Large intestine (tissue), 3 donors: ENCODE measurements at regions not wholly inside any gene's neighbourhood (a gene's known extent, or its start where the extent isn't known, plus 50 kb on each side); places are given as distances from the start of the nearest gene placed in this dataset.

Experiments used
- DNase-seq, 2 donors: peaks; one replicate each; pipeline versions ENCODE4 v3.0.0 to v3.0.0-alpha.2; 2013
- H3K27ac ChIP-seq: one replicate; pipeline ENCODE4 v1.5.1; 2013; ENCODE audit warnings: low read length
- H3K27me3 ChIP-seq: 2 replicates; pipeline ENCODE4 v1.6.1; 2013; ENCODE audit warnings: low read length; ENCODE audit not compliant: control insufficient read depth, insufficient read depth
- H3K36me3 ChIP-seq: 2 replicates; pipeline ENCODE4 v1.6.1; 2013; ENCODE audit warnings: low read length; ENCODE audit not compliant: control insufficient read depth, insufficient read depth
- H3K4me1 ChIP-seq: one replicate; pipeline ENCODE4 v1.6.1; 2013; ENCODE audit warnings: low read length; ENCODE audit not compliant: control insufficient read depth, insufficient read depth
- H3K4me3 ChIP-seq: one replicate; pipeline ENCODE4 v1.5.1; 2013; ENCODE audit warnings: low read length
- H3K9me3 ChIP-seq: one replicate; pipeline ENCODE4 v1.6.1; 2013; ENCODE audit warnings: mild to moderate bottlenecking, low read depth, low read length, moderate library complexity; ENCODE audit not compliant: control insufficient read depth
- WGBS: methylation state at CpG from one replicate; pipeline ENCODE4 v1.1.5; 2013; ENCODE audit warnings: low lambda C conversion rate; ENCODE audit not compliant: insufficient coverage; 5-methylcytosine and 5-hydroxymethylcytosine counted together

DNA sequence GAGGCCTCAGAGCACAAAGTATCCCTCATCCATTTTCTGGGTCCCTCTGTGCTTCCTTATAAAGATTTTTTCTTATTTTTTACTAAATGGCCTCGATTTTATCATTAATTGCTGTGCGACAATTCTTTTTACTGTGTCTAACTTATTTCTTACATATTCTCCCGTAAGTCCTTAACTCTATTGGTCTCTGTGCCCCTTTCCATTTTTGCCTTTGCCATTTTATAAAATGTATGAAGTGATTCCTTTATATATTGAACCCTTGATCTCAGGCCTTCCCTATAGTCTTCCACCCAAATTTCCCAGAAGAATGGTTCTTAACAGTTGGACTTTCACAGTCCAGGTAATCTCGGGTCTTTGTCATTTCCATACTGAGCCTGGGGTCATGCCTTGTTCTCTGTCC lies 55.0 kb upstream of the ESRRB start:
- H3K36me3 ChIP-seq = no peaks in the 10 kb centered on the region
- no peaks in the 10 kb centered on the region for H3K4me1 ChIP-seq
- WGBS = 86% methylated on average over 3 of the region's 4 CpGs
- no peak overlapping the region for H3K4me3 ChIP-seq
- no peak overlapping the region for H3K27ac ChIP-seq
- no peaks in the 10 kb centered on the region for H3K9me3 ChIP-seq
- no peak for DNase-seq
- peaks cover 10% of the 10 kb centered on the region for H3K27me3 ChIP-seq

DNA sequence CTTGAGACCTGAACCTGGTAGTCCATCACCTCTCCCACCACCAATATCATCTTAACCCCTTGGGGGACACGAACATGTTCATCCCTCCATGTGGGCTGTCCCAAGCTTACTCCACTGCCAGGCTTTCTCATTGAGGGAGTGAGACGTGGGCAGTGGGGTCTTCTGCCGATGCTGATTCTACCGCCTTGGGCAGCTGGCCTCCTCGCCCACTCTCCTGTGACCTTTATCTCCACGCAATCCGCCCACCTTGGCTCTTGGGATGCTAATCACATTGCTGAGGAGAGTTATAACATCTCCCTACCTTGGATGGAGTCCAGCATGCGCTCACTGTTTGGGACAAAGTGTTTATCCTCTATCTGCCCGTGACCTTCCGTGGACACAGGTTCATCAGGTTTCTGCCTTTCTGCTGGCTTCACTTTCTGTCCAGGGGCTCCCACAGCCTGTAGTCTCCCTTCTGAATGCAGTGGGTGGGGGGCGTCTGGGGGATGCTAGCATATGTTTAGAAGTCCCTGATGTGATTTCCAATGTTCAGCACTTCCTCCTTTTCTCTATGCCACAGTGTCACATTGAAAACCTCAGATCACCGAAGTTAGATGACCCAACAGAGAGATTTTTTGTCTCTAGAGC lies 53.2 kb upstream of the ESRRB start:
- no peaks in the 10 kb centered on the region for H3K9me3 ChIP-seq
- 86% methylated on average over 1 of the region's 12 CpGs for WGBS
- no peaks in the 10 kb centered on the region for H3K36me3 ChIP-seq
- no peak for DNase-seq
- H3K27me3 ChIP-seq = peaks cover 8% of the 10 kb centered on the region
- H3K27ac ChIP-seq = no peak overlapping the region
- H3K4me1 ChIP-seq = no peaks in the 10 kb centered on the region
- no peak overlapping the region for H3K4me3 ChIP-seq

DNA sequence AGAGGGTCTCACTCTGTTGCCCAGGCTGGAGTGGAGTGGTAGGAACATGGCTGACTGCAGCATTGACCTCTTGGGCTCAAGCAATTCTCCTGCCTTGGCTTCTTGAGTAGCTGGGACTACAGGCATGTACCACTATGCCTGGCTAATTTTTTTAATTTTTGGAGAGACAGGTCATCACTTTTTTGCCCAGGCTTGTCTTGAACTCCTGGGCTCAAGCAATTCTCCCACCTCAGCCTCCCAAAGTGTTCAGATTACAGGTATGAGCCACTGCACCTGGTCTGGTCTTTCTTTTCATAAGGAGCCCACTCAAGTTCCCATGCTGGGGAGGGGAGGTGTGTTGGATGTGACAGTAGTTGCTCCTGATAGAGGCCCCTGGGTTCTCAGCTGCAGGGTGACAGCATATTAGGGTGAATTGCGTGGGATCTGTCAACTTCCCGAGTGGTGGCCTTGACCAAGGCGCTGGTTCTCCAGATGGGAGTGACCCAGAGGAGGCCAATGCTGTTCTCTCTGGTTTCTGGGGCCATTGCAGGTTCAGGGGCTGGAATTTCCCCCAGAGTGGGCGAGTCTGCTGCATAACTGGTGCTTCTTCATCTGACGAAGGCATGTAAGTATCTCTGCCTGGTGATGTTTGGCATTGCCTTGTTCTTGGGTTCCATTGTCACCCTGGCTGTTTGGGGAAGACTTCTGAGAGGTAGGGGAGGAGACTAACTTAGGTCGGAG lies 52.4 kb upstream of the ESRRB start:
- Histone ChIP-seq H3K4me3 (no peak overlapping the region), H3K27ac (no peak overlapping the region), H3K9me3 (no peaks in the 10 kb centered on the region), H3K36me3 (no peaks in the 10 kb centered on the region), H3K4me1 (no peaks in the 10 kb centered on the region), H3K27me3 (peaks cover 14% of the 10 kb centered on the region)
- no CpG with 5 or more reads among the region's 6 CpGs for WGBS
- no peak for DNase-seq

DNA sequence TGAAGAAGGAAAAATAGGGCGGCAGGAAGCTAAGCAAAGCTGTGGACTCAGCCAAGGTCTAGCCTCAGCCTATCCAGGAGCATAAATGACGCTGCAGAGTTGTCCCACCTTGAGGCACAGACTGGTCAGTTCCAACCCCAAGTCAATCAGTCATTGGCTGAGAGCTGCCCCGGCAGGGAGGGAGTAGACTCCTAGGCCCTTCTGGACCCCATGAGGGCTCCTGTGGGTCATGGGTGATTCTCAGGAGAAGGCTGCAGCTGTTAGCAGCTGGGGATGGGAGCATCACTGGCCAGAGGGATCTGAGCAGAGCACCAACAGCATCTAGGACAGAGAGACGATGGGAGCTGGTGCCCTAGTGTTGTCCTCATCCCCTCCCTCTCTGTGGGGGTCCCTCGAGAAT lies 51.8 kb upstream of the ESRRB start:
- peaks cover 21% of the 10 kb centered on the region for H3K27me3 ChIP-seq
- no peak overlapping the region for H3K4me3 ChIP-seq
- no peaks in the 10 kb centered on the region for H3K9me3 ChIP-seq
- no peak for DNase-seq
- no CpG with 5 or more reads among the region's 5 CpGs for WGBS
- H3K27ac ChIP-seq = no peak overlapping the region
- no peaks in the 10 kb centered on the region for H3K4me1 ChIP-seq
- H3K36me3 ChIP-seq = no peaks in the 10 kb centered on the region
